ENCODE measurements at regions not wholly inside any gene's neighbourhood (a gene's known extent, or its start where the extent isn't known, plus 50 kb on each side); places are given as distances from the start of the nearest gene placed in this dataset.

GRCh38 chr4:30314001-30314400 is 406.2 kb upstream of the PCDH7 start:
- DNase-seq (ENCODE audit: low spot score): no peak

GRCh38 chr4:30330894-30331652 is 389.1 kb upstream of the PCDH7 start:
- DNase-seq (ENCODE audit: low spot score): no peak

GRCh38 chr4:30341731-30342130 is 378.4 kb upstream of the PCDH7 start:
- no peak for DNase-seq (ENCODE audit: low spot score)

- no peak for DNase-seq (ENCODE audit: low spot score)
Measured at GRCh38 chr4:30350288-30350687, 369.9 kb upstream of the PCDH7 start.

GRCh38 chr4:30354605-30355004 is 365.6 kb upstream of the PCDH7 start:
- no peak for DNase-seq (ENCODE audit: low spot score)

GRCh38 chr4:30362436-30362835 is 357.7 kb upstream of the PCDH7 start:
- no peak for DNase-seq (ENCODE audit: low spot score)

- DNase-seq (ENCODE audit: low spot score): no peak
Measured at GRCh38 chr4:30370105-30370504, 350.1 kb upstream of the PCDH7 start.

GRCh38 chr4:30380404-30380998 is 339.7 kb upstream of the PCDH7 start:
- DNase-seq (ENCODE audit: low spot score): peak; percentile 63

GRCh38 chr4:30385650-30386049 is 334.5 kb upstream of the PCDH7 start:
- DNase-seq (ENCODE audit: low spot score): no peak

GRCh38 chr4:30386266-30386895 is 333.8 kb upstream of the PCDH7 start:
- no peak for DNase-seq (ENCODE audit: low spot score)

- DNase-seq (ENCODE audit: low spot score): no peak
Measured at GRCh38 chr4:30395902-30396301, 324.3 kb upstream of the PCDH7 start.

- DNase-seq (ENCODE audit: low spot score): no peak
Measured at GRCh38 chr4:30396772-30397475, 323.2 kb upstream of the PCDH7 start.

- no peak for DNase-seq (ENCODE audit: low spot score)
Measured at GRCh38 chr4:30399476-30399875, 320.7 kb upstream of the PCDH7 start.

- DNase-seq (ENCODE audit: low spot score): no peak
Measured at GRCh38 chr4:30402276-30402675, 317.9 kb upstream of the PCDH7 start.

GRCh38 chr4:30413915-30414314 is 306.3 kb upstream of the PCDH7 start:
- DNase-seq (ENCODE audit: low spot score): no peak

GRCh38 chr4:30416547-30416946 is 303.6 kb upstream of the PCDH7 start:
- no peak for DNase-seq (ENCODE audit: low spot score)

- DNase-seq (ENCODE audit: low spot score): no peak
Measured at GRCh38 chr4:30427932-30428331, 292.2 kb upstream of the PCDH7 start.

- DNase-seq (ENCODE audit: low spot score): no peak
Measured at GRCh38 chr4:30429813-30430761, 290.1 kb upstream of the PCDH7 start.

GRCh38 chr4:30434656-30435055 is 285.5 kb upstream of the PCDH7 start:
- no peak for DNase-seq (ENCODE audit: low spot score)

- DNase-seq (ENCODE audit: low spot score): no peak
Measured at GRCh38 chr4:30436394-30436793, 283.8 kb upstream of the PCDH7 start.

- no peak for DNase-seq (ENCODE audit: low spot score)
Measured at GRCh38 chr4:30437316-30437715, 282.9 kb upstream of the PCDH7 start.

GRCh38 chr4:30443289-30443688 is 276.9 kb upstream of the PCDH7 start:
- DNase-seq (ENCODE audit: low spot score): peak; percentile 47

Data from ecto neural progenitor cell (in vitro differentiated cells).